NAMALWA (cell line): ENCODE measurements at regions not wholly inside any gene's neighbourhood (a gene's known extent, or its start where the extent isn't known, plus 50 kb on each side); places are given as distances from the start of the nearest gene placed in this dataset.

ENCODE experiments used
- DNase-seq: peaks from one replicate; pipeline ENCODE4 v3.0.0-alpha.2; 2015; ENCODE audit warnings: low spot score

DNA sequence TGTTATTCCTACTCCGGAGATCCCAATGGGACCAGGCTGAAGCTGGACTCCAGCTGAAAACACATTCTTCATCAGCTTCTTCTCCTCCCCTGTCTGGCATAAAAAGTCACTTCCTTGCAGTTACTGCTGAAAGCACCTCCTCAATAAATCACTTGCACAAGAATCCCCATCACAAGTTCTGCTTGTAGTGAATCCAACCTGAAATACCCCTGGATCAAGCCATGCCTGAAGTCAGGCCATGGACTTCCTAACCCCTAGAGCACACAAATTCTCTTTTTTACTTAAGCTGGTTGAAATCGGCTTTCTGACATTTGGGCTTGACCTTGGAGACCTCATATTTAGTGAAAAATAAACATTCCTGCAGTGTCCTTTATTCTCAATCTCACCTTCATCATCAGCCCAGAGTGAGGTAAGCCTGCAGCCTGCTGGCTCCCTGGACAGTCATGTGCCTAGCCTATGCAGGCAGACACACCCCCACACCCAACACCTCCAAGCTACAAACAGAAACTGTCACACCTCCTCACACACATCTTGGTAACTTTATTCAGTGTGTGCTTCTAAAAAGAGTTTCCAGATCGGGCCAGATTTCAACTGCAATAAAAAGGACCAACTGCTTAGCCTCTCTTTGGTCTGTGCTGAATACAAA is 51.5 kb upstream of the PTPRT start:
- no peak for DNase-seq
